ENCODE measurements at regions not wholly inside any gene's neighbourhood (a gene's known extent, or its start where the extent isn't known, plus 50 kb on each side); places are given as distances from the start of the nearest gene placed in this dataset.
"Not testable (repeated sequence)": the region's sequence is repeated elsewhere in the genome, so short reads cannot be mapped to it uniquely, and the experiment has no call there.

GRCh38 chr12:8355531-8355930 lies 100.2 kb upstream of the CLEC6A start:
- TF ChIP-seq POLR2AphosphoS5, CTCF (IDR thresholded peaks at IDR 0.05): not testable (repeated sequence)

All from prostate gland (tissue), 2 donors.